Activated naive CD8-positive, alpha-beta T cell treated with anti-CD3 and anti-CD28 coated beads, Interleukin-2, amount 50 U/mL, for 24 hours (primary cell): ENCODE measurements at regions not wholly inside any gene's neighbourhood (a gene's known extent, or its start where the extent isn't known, plus 50 kb on each side); places are given as distances from the start of the nearest gene placed in this dataset.

Experiments used
- ATAC-seq: fragments of 150-1000 bp; cut with Tn5 transposase; one replicate; pipeline ENCODE4 v1.10.0; 2021
- DNase-seq: peaks from one replicate; pipeline ENCODE4 v3.0.0; 2021
- H3K27ac Mint-ChIP-seq: one replicate; pipeline ENCODE4 v1.8.0; 2021; ENCODE audit warnings: mild to moderate bottlenecking, mixed read lengths
- H3K27me3 Mint-ChIP-seq: one replicate; pipeline ENCODE4 v1.8.0; 2021; ENCODE audit warnings: mixed read lengths
- H3K36me3 Mint-ChIP-seq: one replicate; pipeline ENCODE4 v1.8.0; 2021; ENCODE audit warnings: low read depth, mixed read lengths
- H3K4me1 Mint-ChIP-seq: one replicate; pipeline ENCODE4 v1.8.0; 2021; ENCODE audit warnings: mixed read lengths
- H3K4me3 Mint-ChIP-seq: one replicate; pipeline ENCODE4 v1.8.0; 2021; ENCODE audit warnings: mild to moderate bottlenecking, moderate library complexity, mixed read lengths
- H3K9me3 Mint-ChIP-seq: one replicate; pipeline ENCODE4 v1.8.0; 2021; ENCODE audit warnings: mixed read lengths

DNA sequence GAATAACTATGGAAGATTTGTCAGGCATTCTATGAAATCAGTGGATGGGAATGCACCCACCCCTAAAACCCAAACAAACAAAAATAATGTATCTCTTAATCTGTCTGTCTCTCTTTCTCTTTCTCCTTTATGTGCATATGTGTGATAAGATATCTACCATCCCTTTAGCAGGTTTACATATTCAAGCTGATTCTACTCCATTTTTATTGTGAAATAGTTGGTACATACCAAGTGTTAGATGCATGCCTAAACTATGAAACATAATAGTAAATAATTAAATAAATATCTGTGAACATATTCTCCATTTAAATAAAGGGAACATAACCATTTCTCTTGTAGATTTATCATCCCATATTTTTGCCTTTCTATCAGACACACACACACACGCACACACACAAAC is 121.8 kb upstream of the PCDH9 start:
- H3K9me3 Mint-ChIP-seq, result no peaks in the 10 kb centered on the region
- H3K27me3 Mint-ChIP-seq, result no peaks in the 10 kb centered on the region
- no peak overlapping the region for H3K4me3 Mint-ChIP-seq
- no peak overlapping the region for H3K27ac Mint-ChIP-seq
- DNase-seq (no peak), ATAC-seq (no peak)
- H3K36me3 Mint-ChIP-seq, result no peaks in the 10 kb centered on the region
- no peaks in the 10 kb centered on the region for H3K4me1 Mint-ChIP-seq

DNA sequence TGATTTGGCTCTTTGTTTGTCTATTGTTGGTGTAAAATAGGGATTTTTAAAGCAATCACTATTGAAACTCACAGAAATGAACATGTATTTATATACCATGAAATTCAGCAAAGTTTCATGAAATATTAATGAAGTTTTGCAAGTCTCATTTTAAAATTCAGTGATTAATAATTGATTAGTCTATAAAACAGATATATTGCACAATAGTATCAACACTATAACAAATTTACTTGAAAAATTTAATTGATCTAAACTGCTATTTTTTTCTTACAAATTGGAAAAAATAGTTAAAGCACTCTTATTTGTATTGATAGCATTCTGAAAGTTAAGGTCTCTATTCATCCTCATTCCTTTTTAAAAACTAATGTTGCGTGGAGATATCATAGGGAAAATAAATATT is 121.0 kb upstream of the PCDH9 start:
- Mint-ChIP-seq H3K27me3 (no peaks in the 10 kb centered on the region), H3K9me3 (no peaks in the 10 kb centered on the region), H3K27ac (no peak overlapping the region), H3K4me1 (no peaks in the 10 kb centered on the region), H3K4me3 (no peak overlapping the region), H3K36me3 (no peaks in the 10 kb centered on the region)
- ATAC-seq (no peak), DNase-seq (no peak)

GRCh38 chr13:67343777-67344176 is 113.6 kb upstream of the PCDH9 start:
- Mint-ChIP-seq H3K36me3 (no peaks in the 10 kb centered on the region), H3K27me3 (no peaks in the 10 kb centered on the region), H3K4me3 (no peak overlapping the region), H3K9me3 (peaks cover 3% of the 10 kb centered on the region), H3K27ac (no peak overlapping the region), H3K4me1 (no peaks in the 10 kb centered on the region)
- DNase-seq (no peak), ATAC-seq (no peak)

GRCh38 chr13:67341406-67341805 is 111.3 kb upstream of the PCDH9 start:
- DNase-seq, result no peak
- Mint-ChIP-seq H3K27ac (no peak overlapping the region), H3K36me3 (no peaks in the 10 kb centered on the region), H3K9me3 (peaks cover 9% of the 10 kb centered on the region), H3K4me1 (no peaks in the 10 kb centered on the region), H3K27me3 (no peaks in the 10 kb centered on the region), H3K4me3 (no peak overlapping the region)
- no peak for ATAC-seq

DNA sequence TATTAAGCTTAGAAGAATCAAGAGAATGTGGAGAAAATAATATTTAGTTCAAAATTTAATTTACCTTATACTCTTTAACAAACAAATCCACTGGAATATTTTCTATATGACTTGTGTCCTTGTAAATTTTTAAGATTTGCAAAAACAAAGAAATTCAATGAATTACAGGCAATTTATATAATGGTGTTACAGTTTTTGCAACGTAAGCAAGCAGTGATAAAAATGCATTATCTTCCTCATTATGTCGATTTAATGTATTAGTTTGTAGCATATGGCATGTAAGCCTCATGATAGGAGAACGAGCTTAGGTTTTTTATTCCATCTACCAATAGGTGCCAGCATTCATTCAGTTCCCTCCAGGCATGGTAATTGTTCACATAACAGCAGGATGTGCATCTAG is 100.0 kb upstream of the PCDH9 start:
- Mint-ChIP-seq H3K4me1 (no peaks in the 10 kb centered on the region), H3K27ac (no peak overlapping the region), H3K36me3 (no peaks in the 10 kb centered on the region), H3K9me3 (peaks cover 4% of the 10 kb centered on the region), H3K27me3 (no peaks in the 10 kb centered on the region), H3K4me3 (no peak overlapping the region)
- ATAC-seq (no peak), DNase-seq (no peak)

DNA sequence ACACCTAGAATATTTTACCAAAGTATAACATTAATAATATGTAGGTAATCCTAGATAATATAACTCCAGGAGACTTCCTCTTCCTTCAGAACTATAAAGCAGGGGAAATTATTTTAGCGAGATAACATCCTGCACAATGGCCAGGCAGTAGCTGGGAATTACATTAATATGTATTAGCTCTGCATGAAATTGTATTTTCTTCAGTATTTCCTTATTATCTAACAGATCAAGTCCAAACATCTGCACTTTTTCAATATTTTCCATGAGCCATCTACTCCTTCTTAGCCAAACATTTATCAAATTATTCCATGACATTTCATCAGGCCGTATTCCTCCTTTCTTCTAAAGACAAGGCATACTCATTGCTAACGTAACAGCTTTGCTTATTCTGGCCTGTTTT is 98.8 kb upstream of the PCDH9 start:
- Mint-ChIP-seq H3K4me1 (no peaks in the 10 kb centered on the region), H3K9me3 (peaks cover 4% of the 10 kb centered on the region), H3K27ac (no peak overlapping the region), H3K36me3 (no peaks in the 10 kb centered on the region), H3K27me3 (no peaks in the 10 kb centered on the region), H3K4me3 (no peak overlapping the region)
- ATAC-seq, result no peak
- DNase-seq, result no peak

- peaks cover 4% of the 10 kb centered on the region for H3K9me3 Mint-ChIP-seq
- H3K4me3 Mint-ChIP-seq, result no peak overlapping the region
- no peak for ATAC-seq
- no peak overlapping the region for H3K27ac Mint-ChIP-seq
- no peaks in the 10 kb centered on the region for H3K4me1 Mint-ChIP-seq
- no peak for DNase-seq
- H3K36me3 Mint-ChIP-seq, result no peaks in the 10 kb centered on the region
- no peaks in the 10 kb centered on the region for H3K27me3 Mint-ChIP-seq
These were observed 88.7 kb upstream of the PCDH9 start for GRCh38 chr13:67318860-67319259.

- ATAC-seq (no peak), DNase-seq (no peak)
- Mint-ChIP-seq H3K27ac (no peak overlapping the region), H3K36me3 (no peaks in the 10 kb centered on the region), H3K4me3 (no peak overlapping the region), H3K9me3 (peaks cover 4% of the 10 kb centered on the region), H3K4me1 (no peaks in the 10 kb centered on the region), H3K27me3 (no peaks in the 10 kb centered on the region)
These were observed 88.3 kb upstream of the PCDH9 start for GRCh38 chr13:67318398-67318797.

DNA sequence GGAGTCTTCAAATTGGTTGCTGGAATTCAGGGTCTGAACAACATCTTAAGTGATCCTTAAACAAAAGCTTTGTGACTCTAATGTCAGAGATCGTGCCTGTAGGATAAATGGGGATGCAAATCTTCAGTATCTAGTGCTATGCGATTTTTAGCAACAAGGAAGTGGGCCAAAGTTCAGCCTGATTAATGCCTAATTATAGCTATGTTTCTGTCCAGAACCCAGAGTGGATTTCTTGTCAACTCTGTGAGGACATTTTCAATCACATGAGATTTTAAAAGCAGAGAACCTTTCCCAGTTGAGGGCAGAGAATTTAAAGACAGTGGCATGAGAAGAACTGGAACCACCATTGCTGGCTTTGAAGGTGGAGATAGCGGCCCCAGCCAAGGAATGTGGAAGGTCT is 84.3 kb upstream of the PCDH9 start:
- ATAC-seq (no peak), DNase-seq (no peak)
- H3K4me3 Mint-ChIP-seq, result no peak overlapping the region
- H3K36me3 Mint-ChIP-seq, result no peaks in the 10 kb centered on the region
- no peaks in the 10 kb centered on the region for H3K27me3 Mint-ChIP-seq
- H3K27ac Mint-ChIP-seq, result no peak overlapping the region
- peaks cover 8% of the 10 kb centered on the region for H3K9me3 Mint-ChIP-seq
- H3K4me1 Mint-ChIP-seq, result no peaks in the 10 kb centered on the region

- Mint-ChIP-seq H3K27me3 (no peaks in the 10 kb centered on the region), H3K9me3 (peaks cover 4% of the 10 kb centered on the region), H3K27ac (no peak overlapping the region), H3K36me3 (no peaks in the 10 kb centered on the region), H3K4me3 (no peak overlapping the region), H3K4me1 (no peaks in the 10 kb centered on the region)
- ATAC-seq (no peak), DNase-seq (no peak)
These were observed 78.1 kb upstream of the PCDH9 start for GRCh38 chr13:67308004-67308772.

DNA sequence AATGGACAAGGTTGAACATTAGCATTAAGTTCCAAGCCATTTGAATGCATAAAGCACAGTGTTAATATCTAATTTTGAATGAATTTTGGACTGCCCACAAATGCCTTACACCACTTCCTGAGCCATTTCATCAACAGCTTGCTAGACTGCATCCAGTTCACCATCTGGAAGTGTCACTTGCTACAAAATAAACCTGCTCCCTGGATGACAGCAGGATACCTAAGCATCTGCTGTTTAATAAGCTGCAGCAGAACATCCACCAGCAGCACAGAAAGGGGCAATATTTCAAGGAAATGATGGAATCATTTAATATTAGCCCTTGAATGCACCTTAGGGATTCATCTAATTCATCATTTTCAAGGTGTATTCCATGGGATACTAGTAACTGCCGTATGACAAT is 76.6 kb upstream of the PCDH9 start:
- Mint-ChIP-seq H3K4me1 (no peaks in the 10 kb centered on the region), H3K4me3 (no peak overlapping the region), H3K27me3 (no peaks in the 10 kb centered on the region), H3K36me3 (no peaks in the 10 kb centered on the region), H3K27ac (no peak overlapping the region), H3K9me3 (peaks cover 4% of the 10 kb centered on the region)
- no peak for ATAC-seq
- no peak for DNase-seq

DNA sequence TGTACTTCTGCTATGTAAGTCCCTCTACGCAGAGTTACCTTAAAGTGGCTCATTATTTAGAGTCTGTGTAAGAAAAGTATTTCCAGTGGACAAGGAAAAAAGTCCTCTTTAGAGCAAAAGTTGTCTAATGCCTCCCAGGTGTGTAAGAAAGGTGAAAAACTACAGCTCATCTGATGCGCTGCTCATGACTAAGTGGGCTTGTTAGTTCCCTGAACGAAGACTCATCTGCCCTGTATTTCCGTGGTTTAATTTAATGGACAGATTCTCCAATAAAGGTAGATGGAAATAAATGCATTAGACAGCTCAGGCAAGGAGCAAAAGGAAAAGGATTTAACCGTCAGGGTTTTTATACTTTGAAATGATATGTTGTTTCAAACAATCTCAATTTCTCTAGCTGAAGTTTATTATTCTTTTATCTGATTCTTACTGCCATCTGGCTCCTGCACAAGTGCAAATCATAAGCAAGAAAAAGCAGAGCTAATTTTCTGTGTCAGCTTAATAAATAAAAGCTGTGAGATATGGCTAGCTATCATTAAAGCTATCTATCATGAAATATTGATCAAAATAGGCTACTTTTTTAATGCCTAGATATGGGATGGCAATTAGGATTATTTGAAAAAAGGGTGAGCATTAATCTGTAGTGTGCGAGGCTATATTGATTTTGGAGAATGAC is 73.7 kb upstream of the PCDH9 start:
- no peaks in the 10 kb centered on the region for H3K27me3 Mint-ChIP-seq
- DNase-seq (no peak), ATAC-seq (no peak)
- H3K9me3 Mint-ChIP-seq, result no peaks in the 10 kb centered on the region
- H3K36me3 Mint-ChIP-seq, result no peaks in the 10 kb centered on the region
- no peaks in the 10 kb centered on the region for H3K4me1 Mint-ChIP-seq
- no peak overlapping the region for H3K27ac Mint-ChIP-seq
- no peak overlapping the region for H3K4me3 Mint-ChIP-seq

GRCh38 chr13:67299751-67300150 is 69.6 kb upstream of the PCDH9 start:
- no peak for ATAC-seq
- no peaks in the 10 kb centered on the region for H3K27me3 Mint-ChIP-seq
- no peak for DNase-seq
- H3K36me3 Mint-ChIP-seq, result no peaks in the 10 kb centered on the region
- no peak overlapping the region for H3K27ac Mint-ChIP-seq
- no peaks in the 10 kb centered on the region for H3K4me1 Mint-ChIP-seq
- no peak overlapping the region for H3K4me3 Mint-ChIP-seq
- H3K9me3 Mint-ChIP-seq, result no peaks in the 10 kb centered on the region

DNA sequence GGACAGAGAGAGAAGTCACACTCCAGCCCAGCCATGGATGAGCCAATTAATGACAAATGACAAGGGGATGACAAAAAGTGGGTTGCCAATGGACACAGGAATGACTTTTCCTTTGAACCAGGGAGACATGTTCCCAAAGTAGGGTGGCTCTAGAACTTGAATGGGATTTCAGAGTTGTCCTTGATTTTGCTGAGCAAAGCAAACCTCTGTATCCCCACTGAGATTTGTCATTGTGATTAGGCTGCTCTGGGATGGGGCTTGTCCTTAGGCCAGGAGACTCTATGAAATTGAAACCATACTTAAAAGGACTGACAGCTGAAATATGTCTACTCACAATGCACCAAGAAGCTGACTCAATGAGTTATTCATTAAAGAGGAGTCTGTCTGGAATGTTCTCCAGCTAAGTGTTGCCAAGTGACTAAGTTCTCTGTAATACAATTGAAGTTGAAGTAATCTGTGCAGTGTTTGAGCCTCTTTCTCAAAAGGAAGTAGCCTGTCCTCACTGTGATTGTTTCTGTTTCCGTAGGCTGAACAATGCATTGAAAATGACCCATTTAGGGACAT is 69.0 kb upstream of the PCDH9 start:
- H3K4me1 Mint-ChIP-seq, result no peaks in the 10 kb centered on the region
- no peak for ATAC-seq
- H3K4me3 Mint-ChIP-seq, result no peak overlapping the region
- no peaks in the 10 kb centered on the region for H3K9me3 Mint-ChIP-seq
- no peaks in the 10 kb centered on the region for H3K36me3 Mint-ChIP-seq
- no peaks in the 10 kb centered on the region for H3K27me3 Mint-ChIP-seq
- DNase-seq, result no peak
- H3K27ac Mint-ChIP-seq, result no peak overlapping the region

DNA sequence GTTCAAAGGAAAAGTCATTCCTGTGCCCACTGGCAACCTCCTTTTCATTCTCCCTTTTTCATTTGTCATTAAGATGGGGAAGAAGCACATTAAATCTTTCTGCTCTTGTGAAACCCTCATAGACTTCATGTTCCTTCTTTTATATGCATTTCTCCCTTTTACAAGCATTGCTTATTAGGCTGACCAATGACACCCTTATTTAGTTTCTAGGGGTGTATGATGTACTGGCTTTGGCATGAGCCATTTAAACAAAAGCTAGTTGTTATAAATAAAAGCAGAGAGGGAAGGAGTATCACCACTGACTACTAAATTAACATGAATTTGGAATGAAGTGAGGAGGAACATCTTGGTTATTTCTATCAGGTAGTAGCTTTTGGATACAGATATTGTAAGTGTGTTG is 68.2 kb upstream of the PCDH9 start:
- Mint-ChIP-seq H3K36me3 (no peaks in the 10 kb centered on the region), H3K27me3 (no peaks in the 10 kb centered on the region), H3K9me3 (no peaks in the 10 kb centered on the region), H3K4me1 (no peaks in the 10 kb centered on the region), H3K4me3 (no peak overlapping the region), H3K27ac (no peak overlapping the region)
- no peak for DNase-seq
- ATAC-seq, result no peak
